ENCODE measurements at regions not wholly inside any gene's neighbourhood (a gene's known extent, or its start where the extent isn't known, plus 50 kb on each side); places are given as distances from the start of the nearest gene placed in this dataset.

GRCh38 chr9:89659891-89660685 is 55.3 kb downstream of the GADD45G start:
- Mint-ChIP-seq H3K27me3 (ENCODE audit: low read depth) (no peaks in the 10 kb centered on the region), H3K9me3 (no peaks in the 10 kb centered on the region), H3K36me3 (no peaks in the 10 kb centered on the region), H3K4me1 (peaks cover 42% of the 10 kb centered on the region), H3K4me3 (no peak overlapping the region), H3K27ac (no peak overlapping the region)
- DNase-seq (ENCODE audit: low spot score in 2 of 2, unreplicated experiment in 2 of 2), result no peak
- TF ChIP-seq CTCF (IDR thresholded peaks at IDR 0.05; ENCODE audit: unreplicated experiment), result no peak

GRCh38 chr9:89661391-89661949 is 56.7 kb downstream of the GADD45G start:
- Mint-ChIP-seq H3K27me3 (ENCODE audit: low read depth) (no peaks in the 10 kb centered on the region), H3K4me1 (peaks cover 37% of the 10 kb centered on the region), H3K27ac (peak overlapping the region; percentile 91), H3K4me3 (peak overlapping the region; percentile 66), H3K9me3 (no peaks in the 10 kb centered on the region), H3K36me3 (no peaks in the 10 kb centered on the region)
- no peak for DNase-seq (ENCODE audit: low spot score in 2 of 2, unreplicated experiment in 2 of 2)
- no peak for TF ChIP-seq CTCF (IDR thresholded peaks at IDR 0.05; ENCODE audit: unreplicated experiment)

GRCh38 chr9:89661956-89662717 is 57.3 kb downstream of the GADD45G start:
- no peaks in the 10 kb centered on the region for H3K27me3 Mint-ChIP-seq (ENCODE audit: low read depth)
- peaks cover 37% of the 10 kb centered on the region for H3K4me1 Mint-ChIP-seq
- no peak for TF ChIP-seq CTCF (IDR thresholded peaks at IDR 0.05; ENCODE audit: unreplicated experiment)
- H3K27ac Mint-ChIP-seq, result peak overlapping the region; percentile 91
- no peaks in the 10 kb centered on the region for H3K9me3 Mint-ChIP-seq
- DNase-seq (ENCODE audit: low spot score in 2 of 2, unreplicated experiment in 2 of 2), result peak; percentile 97 to 99
- H3K36me3 Mint-ChIP-seq, result no peaks in the 10 kb centered on the region
- peak overlapping the region; percentile 66 for H3K4me3 Mint-ChIP-seq

- Mint-ChIP-seq H3K27me3 (ENCODE audit: low read depth) (no peaks in the 10 kb centered on the region), H3K9me3 (no peaks in the 10 kb centered on the region), H3K4me3 (no peak overlapping the region), H3K27ac (no peak overlapping the region), H3K36me3 (no peaks in the 10 kb centered on the region), H3K4me1 (peaks cover 30% of the 10 kb centered on the region)
- DNase-seq (ENCODE audit: low spot score in 2 of 2, unreplicated experiment in 2 of 2), result no peak
- TF ChIP-seq CTCF (IDR thresholded peaks at IDR 0.05; ENCODE audit: unreplicated experiment), result no peak
Observed at GRCh38 chr9:89662718-89663613, 58.2 kb downstream of the GADD45G start.

- H3K9me3 Mint-ChIP-seq, result no peaks in the 10 kb centered on the region
- no peak overlapping the region for H3K4me3 Mint-ChIP-seq
- H3K27me3 Mint-ChIP-seq (ENCODE audit: low read depth), result no peaks in the 10 kb centered on the region
- H3K27ac Mint-ChIP-seq, result no peak overlapping the region
- TF ChIP-seq CTCF (IDR thresholded peaks at IDR 0.05; ENCODE audit: unreplicated experiment), result no peak
- peaks cover 30% of the 10 kb centered on the region for H3K4me1 Mint-ChIP-seq
- no peak for DNase-seq (ENCODE audit: low spot score in 2 of 2, unreplicated experiment in 2 of 2)
- H3K36me3 Mint-ChIP-seq, result no peaks in the 10 kb centered on the region
Observed at GRCh38 chr9:89663614-89663970, 58.8 kb downstream of the GADD45G start.

All from mesothelial cell of epicardium (in vitro differentiated cells).